ENCODE measurements at regions not wholly inside any gene's neighbourhood (a gene's known extent, or its start where the extent isn't known, plus 50 kb on each side); places are given as distances from the start of the nearest gene placed in this dataset.
"Not testable (repeated sequence)": the region's sequence is repeated elsewhere in the genome, so short reads cannot be mapped to it uniquely, and the experiment has no call there.

- TF ChIP-seq CTCF (IDR thresholded peaks at IDR 0.05), result no peak
- Histone ChIP-seq H3K36me3 (no peaks in the 10 kb centered on the region), H3K9me3 (peaks cover 0 to 8% (median 0%) of the 10 kb centered on the region in 11 donors), H3K4me1 (no peaks in the 10 kb centered on the region), H3K4me3 (no peak overlapping the region), H3K27ac (no peak overlapping the region), H3K27me3 (no peaks in the 10 kb centered on the region)
- DNase-seq (no peak), ATAC-seq (no peak)
- intact Hi-C loops (cut with DNase I), result no loop called here
- 54 to 70% methylated on average over 2 of the region's 2 CpGs for WGBS, 2 donors
Observed at GRCh38 chr4:81307991-81308390, 93.0 kb upstream of the PRKG2 start.

- Histone ChIP-seq H3K36me3 (no peaks in the 10 kb centered on the region), H3K27ac (no peak overlapping the region), H3K9me3 (peaks cover 0 to 4% (median 0%) of the 10 kb centered on the region in 11 donors), H3K4me1 (no peaks in the 10 kb centered on the region), H3K4me3 (no peak overlapping the region), H3K27me3 (no peaks in the 10 kb centered on the region)
- no peak for DNase-seq
- 65 to 71% methylated on average over 4 of the region's 4 CpGs for WGBS, 2 donors
- intact Hi-C loops (cut with DNase I), result no loop called here
- no peak for ATAC-seq
- no peak for TF ChIP-seq CTCF (IDR thresholded peaks at IDR 0.05)
Observed at GRCh38 chr4:81304871-81305270, 89.8 kb upstream of the PRKG2 start.

GRCh38 chr4:81300352-81300751 lies 85.3 kb upstream of the PRKG2 start:
- ATAC-seq; H3K27me3 ChIP-seq; DNase-seq; H3K27ac ChIP-seq; H3K4me1 ChIP-seq; intact Hi-C loops (cut with DNase I); H3K4me3 ChIP-seq; H3K36me3 ChIP-seq: not testable (repeated sequence)
- WGBS, 2 donors, result 95 to 97% methylated on average over 4 of the region's 4 CpGs
- H3K9me3 ChIP-seq, result peaks cover 0 to 16% (median 6%) of the 10 kb centered on the region in 11 donors

- H3K4me3 ChIP-seq, result no peak overlapping the region
- H3K4me1 ChIP-seq, result no peaks in the 10 kb centered on the region
- no peaks in the 10 kb centered on the region for H3K27me3 ChIP-seq
- DNase-seq (no peak), ATAC-seq (no peak)
- TF ChIP-seq CTCF (IDR thresholded peaks at IDR 0.05), result no peak
- H3K27ac ChIP-seq, result no peak overlapping the region
- no peaks in the 10 kb centered on the region for H3K9me3 ChIP-seq
- H3K36me3 ChIP-seq, result no peaks in the 10 kb centered on the region
- intact Hi-C loops (cut with DNase I), result no loop called here
Observed at GRCh38 chr4:81290813-81291212, 75.8 kb upstream of the PRKG2 start.

- DNase-seq (no peak), ATAC-seq (no peak)
- intact Hi-C loops (cut with DNase I), result no loop called here
- peaks cover 0 to 4% (median 0%) of the 10 kb centered on the region in 7 donors for H3K27me3 ChIP-seq
- TF ChIP-seq CTCF (IDR thresholded peaks at IDR 0.05), result no peak
- H3K4me1 ChIP-seq, result no peaks in the 10 kb centered on the region
- H3K4me3 ChIP-seq, result no peak overlapping the region
- H3K9me3 ChIP-seq, result no peaks in the 10 kb centered on the region
- no peaks in the 10 kb centered on the region for H3K36me3 ChIP-seq
- H3K27ac ChIP-seq, result no peak overlapping the region
Observed at GRCh38 chr4:81287101-81287500, 72.1 kb upstream of the PRKG2 start.
